Coronary artery (tissue), 2 donors: ENCODE measurements at regions not wholly inside any gene's neighbourhood (a gene's known extent, or its start where the extent isn't known, plus 50 kb on each side); places are given as distances from the start of the nearest gene placed in this dataset.

ENCODE experiments used
- DNase-seq: peaks from one replicate; pipeline ENCODE4 v3.0.0-alpha.2; 2017; ENCODE audit warnings: low spot score
- H3K27ac ChIP-seq, 2 donors: fragments of 200-600 bp; sonication (generic); one replicate each; pipeline ENCODE4 v1.5.1; 2016 to 2019
- H3K4me3 ChIP-seq: fragments of 200-600 bp; sonication (generic); 2 replicates; pipeline ENCODE4 v1.5.1; 2016; ENCODE audit warnings: mild to moderate bottlenecking, moderate library complexity
- CTCF ChIP-seq: fragments of 200-600 bp; sonication (generic); IDR thresholded peaks from one replicate; pipeline ENCODE4 v1.5.1; 2019; ENCODE audit warnings: antibody characterized with exemption

- no peak for DNase-seq
- H3K4me3 ChIP-seq = no peak overlapping the region
- no peak for TF ChIP-seq CTCF
- no peak overlapping the region for H3K27ac ChIP-seq
Observed at GRCh38 chr14:58941629-58942028, 246.8 kb upstream of the DAAM1 start.

DNA sequence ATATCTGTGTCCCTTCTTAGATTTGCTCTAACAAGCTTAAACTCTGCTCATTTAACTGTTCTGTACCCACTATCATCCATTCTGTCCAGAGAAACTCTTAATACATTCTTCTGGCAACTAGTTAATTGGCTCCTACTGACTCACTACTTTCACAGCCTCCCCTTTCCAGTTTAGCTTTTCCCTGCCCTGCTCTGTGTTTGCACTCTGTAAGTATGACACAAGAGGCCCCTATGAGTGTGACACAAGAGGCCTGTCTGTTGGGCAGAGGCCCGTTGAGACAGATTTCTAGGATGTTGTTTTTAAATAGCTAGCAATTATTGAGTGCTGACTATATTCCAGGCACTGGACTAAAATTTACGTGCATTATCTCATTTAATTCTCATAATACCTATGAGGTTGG lies 246.0 kb upstream of the DAAM1 start:
- no peak for TF ChIP-seq CTCF
- Histone ChIP-seq H3K27ac (no peak overlapping the region), H3K4me3 (no peak overlapping the region)
- DNase-seq = no peak

DNA sequence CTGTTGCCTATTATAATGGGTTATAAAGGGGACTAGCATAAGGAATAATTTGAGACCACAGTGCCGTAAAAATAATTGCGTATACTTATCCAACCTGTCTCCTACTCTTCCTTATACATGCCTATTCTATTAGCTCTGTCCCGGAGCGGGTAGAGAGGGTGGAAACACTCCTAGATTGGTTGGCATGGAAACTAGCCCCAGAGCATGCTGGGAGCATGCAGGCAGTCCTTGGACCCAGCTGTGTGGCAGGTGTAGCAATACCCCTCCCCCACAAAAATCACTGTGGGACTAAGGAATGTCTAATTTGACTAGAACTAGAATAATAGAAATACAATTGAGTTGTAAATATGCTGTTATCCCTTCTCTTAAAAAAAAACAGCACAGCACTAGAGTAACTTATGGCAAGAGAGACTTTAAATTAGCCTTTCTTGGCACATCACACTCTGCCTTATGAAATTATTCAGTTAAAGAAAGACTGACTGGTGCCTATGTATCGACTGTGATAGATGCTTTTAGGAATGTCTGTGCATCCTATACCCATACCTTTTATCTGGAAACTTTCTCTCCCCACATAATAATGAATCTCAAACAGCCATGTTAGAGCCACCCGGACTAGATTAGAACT lies 244.0 kb upstream of the DAAM1 start:
- DNase-seq = no peak
- no peak overlapping the region for H3K27ac ChIP-seq
- no peak for TF ChIP-seq CTCF
- H3K4me3 ChIP-seq = no peak overlapping the region

GRCh38 chr14:58944968-58945356 lies 243.5 kb upstream of the DAAM1 start:
- no peak for DNase-seq
- no peak for TF ChIP-seq CTCF
- Histone ChIP-seq H3K27ac (no peak overlapping the region), H3K4me3 (no peak overlapping the region)

DNA sequence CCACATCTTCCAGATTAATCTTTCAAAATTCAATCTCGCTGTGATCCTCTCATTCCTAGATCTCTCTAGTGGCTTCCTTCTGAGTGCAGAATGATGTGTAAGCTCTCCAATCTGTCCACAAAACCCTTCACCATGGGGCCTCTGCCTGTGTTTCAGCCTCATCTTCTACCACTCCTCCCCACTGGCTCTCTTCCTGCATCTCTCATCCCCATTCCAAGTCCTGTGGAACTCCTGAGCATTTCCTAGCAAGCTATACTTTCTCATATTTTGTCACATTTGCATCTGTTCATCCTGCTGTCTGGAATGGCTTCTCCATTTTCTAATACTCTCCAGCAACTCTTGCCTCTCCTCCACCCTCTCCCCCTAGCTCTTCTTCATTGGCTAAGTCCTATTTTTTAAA lies 242.0 kb upstream of the DAAM1 start:
- Histone ChIP-seq H3K27ac (no peak overlapping the region), H3K4me3 (no peak overlapping the region)
- DNase-seq = no peak
- no peak for TF ChIP-seq CTCF

GRCh38 chr14:58947156-58947555 lies 241.3 kb upstream of the DAAM1 start:
- no peak overlapping the region for H3K27ac ChIP-seq
- no peak for DNase-seq
- H3K4me3 ChIP-seq = no peak overlapping the region
- no peak for TF ChIP-seq CTCF

- no peak for TF ChIP-seq CTCF
- Histone ChIP-seq H3K27ac (no peak overlapping the region), H3K4me3 (no peak overlapping the region)
- DNase-seq = no peak
Observed at GRCh38 chr14:58947814-58948445, 240.5 kb upstream of the DAAM1 start.
